ENCODE measurements at regions not wholly inside any gene's neighbourhood (a gene's known extent, or its start where the extent isn't known, plus 50 kb on each side); places are given as distances from the start of the nearest gene placed in this dataset.
A peak's percentile ranks its signal among the peaks of the same experiment; 100 is the strongest.

DNA sequence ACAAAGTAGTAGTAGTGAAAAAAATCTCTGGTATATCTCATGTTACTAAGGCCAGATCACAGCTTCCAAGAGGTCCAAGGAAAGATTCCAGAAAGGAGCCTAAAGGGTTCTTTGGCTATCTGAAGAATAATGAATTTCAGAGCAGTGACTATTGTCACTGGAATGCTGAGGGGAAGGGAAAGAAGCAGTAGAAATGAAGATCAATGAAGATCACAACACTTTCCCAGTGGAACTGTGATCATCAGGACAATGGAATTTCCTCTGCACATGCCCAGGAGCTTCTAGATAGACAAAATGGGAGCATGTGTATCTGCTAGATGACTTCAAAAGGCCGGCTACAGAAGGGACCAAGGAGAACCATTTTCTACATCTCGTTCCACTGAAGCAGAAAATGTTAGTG is 219.5 kb upstream of the PHYHIPL start:
- Mint-ChIP-seq H3K4me1 (peaks cover 23% of the 10 kb centered on the region), H3K4me3 (no peak overlapping the region), H3K27me3 (ENCODE audit: low read depth) (no peaks in the 10 kb centered on the region), H3K9me3 (no peaks in the 10 kb centered on the region), H3K27ac (no peak overlapping the region), H3K36me3 (no peaks in the 10 kb centered on the region)
- no peak for TF ChIP-seq CTCF (IDR thresholded peaks at IDR 0.05; ENCODE audit: unreplicated experiment)
- DNase-seq (ENCODE audit: low spot score in 2 of 2, unreplicated experiment in 2 of 2) = no peak

DNA sequence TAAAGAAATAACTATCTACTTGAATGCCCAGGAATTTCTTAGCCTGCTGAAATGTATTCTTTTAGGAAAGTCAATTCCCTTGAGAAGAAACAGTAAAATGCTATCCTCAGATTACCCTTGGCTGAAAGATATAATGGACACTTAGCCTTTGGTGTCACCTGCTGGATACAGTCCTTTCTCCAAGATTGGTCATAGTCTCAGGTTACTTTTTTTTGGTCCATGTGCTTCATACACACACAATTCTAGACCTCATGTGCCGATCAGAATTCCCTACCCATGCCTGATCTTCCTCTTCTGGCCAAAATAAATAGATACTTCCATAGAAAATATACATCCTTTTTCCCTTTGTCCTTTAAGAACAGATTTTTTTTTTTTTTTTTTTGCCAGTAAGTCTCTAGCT is 218.9 kb upstream of the PHYHIPL start:
- Mint-ChIP-seq H3K27me3 (ENCODE audit: low read depth) (no peaks in the 10 kb centered on the region), H3K4me3 (no peak overlapping the region)

DNA sequence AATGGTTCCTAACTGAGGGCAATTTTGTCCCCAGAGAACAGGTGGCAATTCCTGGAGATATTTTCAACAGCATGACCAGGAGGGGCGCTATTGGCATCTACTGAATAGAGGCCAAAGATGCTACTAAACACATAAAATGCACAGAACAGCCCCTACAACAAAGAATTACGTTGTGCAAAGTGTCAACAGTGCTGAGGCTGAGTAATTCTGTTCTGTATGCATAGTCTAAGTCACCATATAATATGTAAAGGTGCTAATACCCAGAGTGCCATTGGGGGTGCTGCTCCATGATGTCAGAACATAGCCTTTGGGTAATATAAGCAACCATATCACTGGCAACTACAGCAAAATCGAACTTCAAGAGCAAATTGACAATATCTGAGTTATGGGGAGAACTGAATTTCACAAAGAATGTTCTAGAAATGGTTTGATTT is 213.3 kb upstream of the PHYHIPL start:
- H3K4me3 Mint-ChIP-seq = no peak overlapping the region
- H3K27ac Mint-ChIP-seq = no peak overlapping the region
- H3K4me1 Mint-ChIP-seq = peaks cover 8% of the 10 kb centered on the region
- no peaks in the 10 kb centered on the region for H3K9me3 Mint-ChIP-seq
- H3K36me3 Mint-ChIP-seq = no peaks in the 10 kb centered on the region
- TF ChIP-seq CTCF (IDR thresholded peaks at IDR 0.05; ENCODE audit: unreplicated experiment) = peak; percentile 39
- peaks cover 5% of the 10 kb centered on the region for H3K27me3 Mint-ChIP-seq (ENCODE audit: low read depth)
- DNase-seq (ENCODE audit: low spot score in 2 of 2, unreplicated experiment in 2 of 2) = no peak

More for the DNA sequence above, 218.9 kb upstream of the PHYHIPL start:
- H3K4me1 Mint-ChIP-seq = peaks cover 23% of the 10 kb centered on the region
- TF ChIP-seq CTCF (IDR thresholded peaks at IDR 0.05; ENCODE audit: unreplicated experiment) = no peak
- no peaks in the 10 kb centered on the region for H3K9me3 Mint-ChIP-seq
- H3K27ac Mint-ChIP-seq = no peak overlapping the region
- no peaks in the 10 kb centered on the region for H3K36me3 Mint-ChIP-seq
- DNase-seq (ENCODE audit: low spot score in 2 of 2, unreplicated experiment in 2 of 2) = no peak

DNA sequence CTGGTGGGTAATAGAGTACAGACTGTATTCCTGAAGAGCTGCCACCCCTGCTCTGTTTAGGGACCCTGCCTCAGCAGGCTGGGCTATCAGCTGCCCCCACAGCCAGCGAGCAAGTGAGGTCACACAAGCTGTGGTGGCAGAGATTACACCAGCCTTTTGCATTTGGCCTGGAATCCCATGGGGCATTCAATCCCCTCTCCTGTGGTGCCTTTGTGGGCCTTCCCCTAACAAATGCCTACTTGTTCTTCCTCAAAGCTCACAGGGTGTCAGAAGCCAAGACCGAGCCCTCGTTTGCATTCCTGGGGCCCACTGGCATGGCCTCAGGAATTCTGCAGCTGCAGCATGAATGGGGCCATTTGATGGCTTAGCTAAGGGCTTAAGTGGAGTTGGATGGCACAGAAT is 212.7 kb upstream of the PHYHIPL start:
- no peak overlapping the region for H3K27ac Mint-ChIP-seq
- TF ChIP-seq CTCF (IDR thresholded peaks at IDR 0.05; ENCODE audit: unreplicated experiment) = no peak
- no peak for DNase-seq (ENCODE audit: low spot score in 2 of 2, unreplicated experiment in 2 of 2)
- H3K4me3 Mint-ChIP-seq = no peak overlapping the region
- no peaks in the 10 kb centered on the region for H3K36me3 Mint-ChIP-seq
- H3K9me3 Mint-ChIP-seq = no peaks in the 10 kb centered on the region
- peaks cover 7% of the 10 kb centered on the region for H3K27me3 Mint-ChIP-seq (ENCODE audit: low read depth)
- H3K4me1 Mint-ChIP-seq = peaks cover 12% of the 10 kb centered on the region

- no peaks in the 10 kb centered on the region for H3K9me3 Mint-ChIP-seq
- H3K27ac Mint-ChIP-seq = no peak overlapping the region
- H3K36me3 Mint-ChIP-seq = no peaks in the 10 kb centered on the region
- H3K4me1 Mint-ChIP-seq = peaks cover 12% of the 10 kb centered on the region
- H3K4me3 Mint-ChIP-seq = no peak overlapping the region
- peaks cover 9% of the 10 kb centered on the region for H3K27me3 Mint-ChIP-seq (ENCODE audit: low read depth)
- DNase-seq (ENCODE audit: low spot score in 2 of 2, unreplicated experiment in 2 of 2) = no peak
- TF ChIP-seq CTCF (IDR thresholded peaks at IDR 0.05; ENCODE audit: unreplicated experiment) = no peak
Measured at GRCh38 chr10:58965855-58966254, 210.6 kb upstream of the PHYHIPL start.
